PC-9 (cell line): ENCODE measurements at regions not wholly inside any gene's neighbourhood (a gene's known extent, or its start where the extent isn't known, plus 50 kb on each side); places are given as distances from the start of the nearest gene placed in this dataset.

Source experiments
- CTCF ChIP-seq: fragments of 200-600 bp; sonication (generic); conservative IDR thresholded peaks from 2 replicates; pipeline ENCODE4 v1.6.1; 2017; ENCODE audit warnings: mixed run types, antibody characterized with exemption, mild to moderate bottlenecking, moderate library complexity
- EZH2 ChIP-seq: fragments of 200-600 bp; sonication (generic); IDR thresholded peaks from 2 replicates; pipeline ENCODE4 v1.8.0; 2017; ENCODE audit warnings: antibody characterized with exemption, low read depth

- TF ChIP-seq CTCF = no peak
- no peak for TF ChIP-seq EZH2
These were observed 188.9 kb upstream of the NTF3 start for GRCh38 chr12:5243014-5243413.
